DOHH2 (cell line): ENCODE measurements at regions not wholly inside any gene's neighbourhood (a gene's known extent, or its start where the extent isn't known, plus 50 kb on each side); places are given as distances from the start of the nearest gene placed in this dataset.

Experiments
- H3F3A ChIP-seq: fragments of 200-600 bp; sonication (generic), shearing (Covaris generic); 2 replicates; pipeline ENCODE4 v1.6.0; 2016; ENCODE audit warnings: antibody characterized with exemption, mild to moderate bottlenecking; ENCODE audit not compliant: control insufficient read depth, insufficient read depth
- H3K27ac ChIP-seq: fragments of 200-600 bp; sonication (generic); 2 replicates; pipeline ENCODE4 v1.5.1; 2014; ENCODE audit warnings: low read depth, mild to moderate bottlenecking, low read length, moderate library complexity
- H3K27me3 ChIP-seq: fragments of 200-600 bp; sonication (generic); 2 replicates; pipeline ENCODE4 v1.6.1; 2014; ENCODE audit warnings: mild to moderate bottlenecking, low read length, mixed read lengths; ENCODE audit not compliant: control insufficient read depth
- H3K36me3 ChIP-seq: fragments of 200-600 bp; sonication (generic); 2 replicates; pipeline ENCODE4 v1.6.1; 2014; ENCODE audit warnings: mild to moderate bottlenecking, low read length, moderate library complexity, mixed read lengths; ENCODE audit not compliant: control insufficient read depth
- H3K4me1 ChIP-seq: fragments of 200-600 bp; sonication (generic); 2 replicates; pipeline ENCODE4 v1.6.1; 2014; ENCODE audit warnings: mild to moderate bottlenecking, low read length, mixed read lengths; ENCODE audit not compliant: control insufficient read depth
- H3K4me2 ChIP-seq: fragments of 200-600 bp; sonication (generic); 2 replicates; pipeline ENCODE4 v1.6.0; 2014; ENCODE audit warnings: mild to moderate bottlenecking, low read length, moderate library complexity
- H3K4me3 ChIP-seq: fragments of 200-600 bp; sonication (generic); 2 replicates; pipeline ENCODE4 v1.5.1; 2014; ENCODE audit warnings: mild to moderate bottlenecking, low read length, mixed read lengths
- H3K79me2 ChIP-seq: fragments of 200-600 bp; sonication (generic); 2 replicates; pipeline ENCODE4 v1.6.1; 2014; ENCODE audit warnings: mild to moderate bottlenecking, low read length, mixed read lengths; ENCODE audit not compliant: control insufficient read depth
- H3K9me2 ChIP-seq: fragments of 200-600 bp; sonication (generic); replicated peaks from 2 replicates; pipeline ENCODE4 v1.6.1; 2014; ENCODE audit warnings: mild to moderate bottlenecking, low read length, mixed read lengths; ENCODE audit not compliant: control insufficient read depth
- H3K9me3 ChIP-seq: fragments of 200-600 bp; sonication (generic); 2 replicates; pipeline ENCODE4 v1.6.1; 2014; ENCODE audit warnings: antibody characterized with exemption, low read length, mixed read lengths; ENCODE audit not compliant: control insufficient read depth, insufficient read depth
- H4K20me1 ChIP-seq: fragments of 200-600 bp; sonication (generic); 2 replicates; pipeline ENCODE4 v1.6.0; 2014; ENCODE audit warnings: low read depth, mild to moderate bottlenecking, antibody characterized with exemption, low read length, moderate library complexity; ENCODE audit not compliant: control insufficient read depth, insufficient read depth
- EZH2phosphoT487 ChIP-seq: fragments of 200-600 bp; sonication (generic); IDR thresholded peaks from 2 replicates; pipeline ENCODE4 v1.6.1; 2017; ENCODE audit warnings: borderline replicate concordance, mild to moderate bottlenecking, antibody characterized with exemption, low read length, moderate library complexity, mixed read lengths
- TF ChIP-seq, protein P1 (sequence below): fragments of 200-600 bp; sonication (generic); IDR thresholded peaks from one replicate; pipeline ENCODE4 v1.5.1; 2014; ENCODE audit warnings: antibody characterized with exemption, mild to moderate bottlenecking, low read depth, low read length; ENCODE audit not compliant: poor library complexity, severe bottlenecking

DNA sequence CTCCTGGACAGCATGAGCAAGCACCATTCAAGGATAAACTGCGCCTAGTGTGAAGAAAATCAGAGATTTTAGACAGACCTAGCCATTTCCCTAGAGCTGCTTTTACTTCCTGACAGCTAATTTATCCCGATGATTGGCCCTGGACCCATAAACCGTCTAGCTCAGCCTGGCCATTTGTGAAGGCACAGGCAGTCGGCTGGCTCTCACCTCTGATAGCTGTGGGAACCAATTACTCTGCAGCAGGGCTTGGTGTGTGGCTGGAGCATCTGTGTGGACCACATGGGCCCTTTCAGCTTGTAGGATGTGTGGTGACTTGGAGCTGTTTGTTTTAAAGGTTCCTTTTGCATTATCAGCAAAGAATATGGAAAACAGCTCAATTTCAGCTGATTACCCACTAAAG lies 111.1 kb upstream of the NPY start:
- no peaks in the 10 kb centered on the region for H4K20me1 ChIP-seq
- no peaks in the 10 kb centered on the region for H3K9me3 ChIP-seq
- H3K79me2 ChIP-seq = no peaks in the 10 kb centered on the region
- no peaks in the 10 kb centered on the region for H3K36me3 ChIP-seq
- no peak overlapping the region for H3K4me2 ChIP-seq
- no peaks in the 10 kb centered on the region for H3K9me2 ChIP-seq
- no peaks in the 10 kb centered on the region for H3K27me3 ChIP-seq
- H3K4me1 ChIP-seq = no peaks in the 10 kb centered on the region
- H3F3A ChIP-seq = no peaks in the 10 kb centered on the region
- no peak overlapping the region for H3K4me3 ChIP-seq
- no peak overlapping the region for H3K27ac ChIP-seq
- TF ChIP-seq, protein P1, sequence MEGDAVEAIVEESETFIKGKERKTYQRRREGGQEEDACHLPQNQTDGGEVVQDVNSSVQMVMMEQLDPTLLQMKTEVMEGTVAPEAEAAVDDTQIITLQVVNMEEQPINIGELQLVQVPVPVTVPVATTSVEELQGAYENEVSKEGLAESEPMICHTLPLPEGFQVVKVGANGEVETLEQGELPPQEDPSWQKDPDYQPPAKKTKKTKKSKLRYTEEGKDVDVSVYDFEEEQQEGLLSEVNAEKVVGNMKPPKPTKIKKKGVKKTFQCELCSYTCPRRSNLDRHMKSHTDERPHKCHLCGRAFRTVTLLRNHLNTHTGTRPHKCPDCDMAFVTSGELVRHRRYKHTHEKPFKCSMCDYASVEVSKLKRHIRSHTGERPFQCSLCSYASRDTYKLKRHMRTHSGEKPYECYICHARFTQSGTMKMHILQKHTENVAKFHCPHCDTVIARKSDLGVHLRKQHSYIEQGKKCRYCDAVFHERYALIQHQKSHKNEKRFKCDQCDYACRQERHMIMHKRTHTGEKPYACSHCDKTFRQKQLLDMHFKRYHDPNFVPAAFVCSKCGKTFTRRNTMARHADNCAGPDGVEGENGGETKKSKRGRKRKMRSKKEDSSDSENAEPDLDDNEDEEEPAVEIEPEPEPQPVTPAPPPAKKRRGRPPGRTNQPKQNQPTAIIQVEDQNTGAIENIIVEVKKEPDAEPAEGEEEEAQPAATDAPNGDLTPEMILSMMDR = no peak
- no peak for TF ChIP-seq EZH2phosphoT487

DNA sequence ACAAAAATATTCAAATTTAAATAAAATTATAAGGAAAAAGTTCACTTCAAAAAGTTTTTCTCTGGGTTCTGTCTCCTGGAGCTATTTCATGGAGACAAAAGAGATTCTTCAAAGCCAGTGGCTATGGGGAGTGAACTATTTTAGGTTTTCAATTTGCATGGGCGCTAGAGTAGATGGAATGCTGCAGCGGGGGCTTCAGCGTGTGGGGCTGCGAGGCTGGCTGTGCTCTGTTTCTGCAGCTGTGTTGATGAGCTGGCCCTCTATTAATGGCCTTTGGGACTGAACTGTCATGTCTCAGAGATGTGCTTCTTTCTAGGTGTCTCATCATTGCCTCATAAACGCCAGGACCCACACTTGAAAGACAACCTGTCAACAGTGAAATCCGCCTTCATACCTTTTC lies 108.4 kb upstream of the NPY start:
- no peaks in the 10 kb centered on the region for H3K4me1 ChIP-seq
- H3K27me3 ChIP-seq = no peaks in the 10 kb centered on the region
- no peaks in the 10 kb centered on the region for H3K79me2 ChIP-seq
- H3K9me2 ChIP-seq = no peaks in the 10 kb centered on the region
- no peaks in the 10 kb centered on the region for H3K9me3 ChIP-seq
- H3K4me3 ChIP-seq = no peak overlapping the region
- H3K4me2 ChIP-seq = no peak overlapping the region
- TF ChIP-seq, protein P1 = no peak
- TF ChIP-seq EZH2phosphoT487 = no peak
- no peaks in the 10 kb centered on the region for H4K20me1 ChIP-seq
- H3K27ac ChIP-seq = no peak overlapping the region
- H3F3A ChIP-seq = no peaks in the 10 kb centered on the region
- no peaks in the 10 kb centered on the region for H3K36me3 ChIP-seq

DNA sequence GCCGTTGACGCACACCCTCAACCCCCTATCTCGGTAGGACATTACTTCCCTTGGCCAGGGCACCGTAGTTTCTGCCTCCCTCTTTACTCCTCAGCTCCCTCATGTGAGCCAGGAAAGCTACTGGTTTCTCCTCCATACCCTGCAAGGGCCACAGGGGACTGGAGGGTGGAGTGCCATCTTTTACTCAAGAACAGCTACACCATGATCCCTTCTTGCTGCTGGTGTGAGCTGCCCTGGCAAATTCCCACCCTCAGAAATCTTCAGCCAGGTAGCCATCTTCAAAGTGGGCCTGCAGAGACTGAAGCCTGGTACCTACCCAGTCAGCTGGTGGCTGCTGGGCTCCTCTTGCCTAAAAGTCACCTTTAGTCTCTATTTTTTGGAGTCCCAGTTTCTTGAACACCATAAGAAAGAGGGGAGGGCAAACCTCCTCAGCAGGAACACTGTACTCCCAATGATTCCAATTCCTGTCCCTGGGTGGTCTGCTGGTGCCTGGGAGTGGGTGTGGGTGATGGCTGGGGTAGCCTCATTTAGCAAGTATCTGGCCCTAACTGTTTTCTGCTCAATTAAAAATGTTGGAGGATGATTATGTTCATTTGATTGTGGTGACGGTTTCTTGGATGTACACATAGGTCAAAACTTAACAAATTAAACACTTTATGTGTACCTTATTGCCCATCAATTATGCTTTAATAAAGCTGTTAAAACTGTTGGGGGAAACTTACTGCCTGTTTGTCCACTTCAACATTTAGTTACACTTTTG lies 105.0 kb upstream of the NPY start:
- H3K27me3 ChIP-seq = no peaks in the 10 kb centered on the region
- no peaks in the 10 kb centered on the region for H3K79me2 ChIP-seq
- H3K36me3 ChIP-seq = no peaks in the 10 kb centered on the region
- no peak overlapping the region for H3K4me2 ChIP-seq
- H3K9me2 ChIP-seq = no peaks in the 10 kb centered on the region
- no peaks in the 10 kb centered on the region for H3F3A ChIP-seq
- H3K4me3 ChIP-seq = no peak overlapping the region
- H4K20me1 ChIP-seq = no peaks in the 10 kb centered on the region
- H3K9me3 ChIP-seq = no peaks in the 10 kb centered on the region
- H3K27ac ChIP-seq = no peak overlapping the region
- H3K4me1 ChIP-seq = no peaks in the 10 kb centered on the region
- no peak for TF ChIP-seq EZH2phosphoT487
- TF ChIP-seq, protein P1 = no peak
